HG03095 (cell line): ENCODE measurements at regions not wholly inside any gene's neighbourhood (a gene's known extent, or its start where the extent isn't known, plus 50 kb on each side); places are given as distances from the start of the nearest gene placed in this dataset.

Experiments used
- ATAC-seq: cut with Tn5 transposase; IDR thresholded peaks from one replicate; pipeline ENCODE4 v1.9.1; 2021; ENCODE audit warnings: moderate library complexity; ENCODE audit not compliant: unreplicated experiment

GRCh38 chr1:34693081-34693480 is 61.8 kb upstream of the GJB5 start:
- ATAC-seq: no peak

DNA sequence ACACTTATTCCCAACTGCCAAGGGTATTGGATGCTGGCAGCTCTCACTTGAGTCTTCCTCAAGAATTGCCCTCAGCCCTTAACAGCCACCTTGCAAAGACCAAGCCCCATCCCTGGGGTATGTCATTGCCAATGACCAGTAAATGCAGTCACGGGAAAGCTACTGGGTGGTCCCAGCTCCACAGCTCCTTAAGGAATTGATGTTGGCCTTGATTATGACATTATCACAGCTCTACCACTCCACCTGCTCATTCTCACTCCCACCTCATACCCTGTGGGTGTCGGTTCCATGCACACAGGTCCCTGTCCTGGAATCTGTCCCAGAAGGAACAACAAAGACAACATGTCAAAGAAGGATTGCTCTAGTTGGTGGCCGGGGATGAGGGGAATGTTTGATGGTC is 60.5 kb upstream of the GJB5 start:
- no peak for ATAC-seq

GRCh38 chr1:34695580-34695979 is 59.3 kb upstream of the GJB5 start:
- no peak for ATAC-seq

DNA sequence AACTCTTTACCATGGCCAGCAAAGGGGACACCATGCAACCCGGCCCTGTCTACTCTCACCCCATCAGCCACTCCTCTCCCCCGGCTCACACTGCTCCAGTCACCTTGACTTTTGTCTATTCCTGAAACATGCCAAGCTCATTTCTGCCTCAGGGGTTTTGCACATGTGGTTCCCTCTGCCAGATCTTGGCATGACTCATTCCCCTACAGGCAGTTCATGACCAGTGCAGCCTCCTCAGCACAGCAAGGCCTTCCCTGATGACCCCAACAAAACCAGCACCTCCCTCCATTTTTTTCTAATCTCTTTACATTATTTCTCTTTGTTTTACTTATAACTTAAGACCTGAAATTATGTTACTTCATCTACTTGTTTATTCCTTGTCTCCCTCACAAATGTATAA is 58.6 kb upstream of the GJB5 start:
- no peak for ATAC-seq

GRCh38 chr1:34696981-34697380 is 57.9 kb upstream of the GJB5 start:
- ATAC-seq: no peak

GRCh38 chr1:34697818-34698217 is 57.0 kb upstream of the GJB5 start:
- ATAC-seq: no peak

DNA sequence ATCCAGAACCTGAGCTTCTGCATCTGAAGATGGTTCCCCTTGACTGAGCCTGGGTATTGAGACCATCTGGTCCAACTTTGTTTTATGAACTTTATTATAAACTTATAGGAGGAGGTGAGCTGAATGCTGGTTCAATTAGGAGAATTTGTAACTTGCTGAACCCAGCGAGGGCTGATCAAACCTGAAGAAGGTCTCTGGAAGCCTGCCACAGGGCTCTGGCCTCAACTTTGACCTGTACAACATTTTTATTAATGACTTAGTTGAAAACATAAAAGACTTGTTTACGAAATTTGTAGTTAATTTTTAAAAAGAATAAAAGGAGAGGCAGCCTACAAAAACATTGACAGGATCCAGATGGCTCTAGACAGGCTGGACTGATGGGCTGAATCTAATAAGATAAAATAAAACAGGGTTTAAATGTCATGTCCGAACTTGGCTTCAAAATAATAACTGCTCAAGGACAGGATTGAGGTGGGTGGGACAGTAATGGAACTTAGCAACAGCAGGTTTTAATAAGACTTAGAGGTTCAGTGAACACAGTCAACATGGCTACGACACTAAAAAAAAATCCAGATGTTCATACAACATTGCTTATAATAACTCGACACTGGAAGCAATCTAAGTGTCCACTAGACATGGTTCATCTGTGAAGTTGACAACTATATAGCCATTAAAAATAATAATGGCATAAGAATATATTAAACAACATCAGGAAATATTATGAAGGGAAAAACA is 53.4 kb upstream of the GJB5 start:
- ATAC-seq: no peak
